ENCODE measurements at regions not wholly inside any gene's neighbourhood (a gene's known extent, or its start where the extent isn't known, plus 50 kb on each side); places are given as distances from the start of the nearest gene placed in this dataset.
A peak's percentile ranks its signal among the peaks of the same experiment; 100 is the strongest.

- DNase-seq (no peak), ATAC-seq (peak in 1 of 4 donors; percentile 50)
- Histone ChIP-seq H3K4me1 (no peaks in the 10 kb centered on the region), H3K36me3 (no peaks in the 10 kb centered on the region), H3K27me3 (no peaks in the 10 kb centered on the region), H3K27ac (no peak overlapping the region), H3K4me3 (no peak overlapping the region), H3K9me3 (no peaks in the 10 kb centered on the region)
- no peak for TF ChIP-seq POLR2A (IDR thresholded peaks at IDR 0.05)
- TF ChIP-seq CTCF (IDR thresholded peaks at IDR 0.05), result no peak
- WGBS (ENCODE audit: insufficient coverage, low coverage, low lambda C conversion rate, missing lambda C conversion rate), result 95% methylated on average over 4 of the region's 8 CpGs
- intact Hi-C loops (cut with DNase I), result no loop called here
Measured at GRCh38 chr2:106296182-106296815, 102.2 kb upstream of the UXS1 start.

GRCh38 chr2:106294182-106294581 is 100.1 kb upstream of the UXS1 start:
- Histone ChIP-seq H3K9me3 (no peaks in the 10 kb centered on the region), H3K36me3 (no peaks in the 10 kb centered on the region), H3K4me1 (no peaks in the 10 kb centered on the region), H3K27me3 (no peaks in the 10 kb centered on the region), H3K27ac (no peak overlapping the region), H3K4me3 (no peak overlapping the region)
- no peak for DNase-seq
- ATAC-seq, result peak in 2 of 4 donors; percentile 49 to 61
- 25% methylated on average over 1 of the region's 1 CpG for whole genome bisulfite sequencing (ENCODE audit: insufficient coverage, low coverage, low lambda C conversion rate, missing lambda C conversion rate)
- TF ChIP-seq CTCF (IDR thresholded peaks at IDR 0.05) (no peak), POLR2A (IDR thresholded peaks at IDR 0.05) (no peak)
- intact Hi-C loops (cut with DNase I), result no loop called here

GRCh38 chr2:106293271-106293783 is 99.2 kb upstream of the UXS1 start:
- ATAC-seq (no peak), DNase-seq (no peak)
- no peak for TF ChIP-seq POLR2A (IDR thresholded peaks at IDR 0.05)
- TF ChIP-seq CTCF (IDR thresholded peaks at IDR 0.05), result no peak
- Histone ChIP-seq H3K9me3 (no peaks in the 10 kb centered on the region), H3K27ac (no peak overlapping the region), H3K27me3 (no peaks in the 10 kb centered on the region), H3K4me1 (no peaks in the 10 kb centered on the region), H3K36me3 (no peaks in the 10 kb centered on the region), H3K4me3 (no peak overlapping the region)
- intact Hi-C loops (cut with DNase I), result no loop called here
- 86% methylated on average over 2 of the region's 2 CpGs for WGBS (ENCODE audit: insufficient coverage, low coverage, low lambda C conversion rate, missing lambda C conversion rate)

GRCh38 chr2:106292627-106293026 is 98.5 kb upstream of the UXS1 start:
- Histone ChIP-seq H3K27ac (no peak overlapping the region), H3K4me1 (no peaks in the 10 kb centered on the region), H3K9me3 (no peaks in the 10 kb centered on the region), H3K36me3 (no peaks in the 10 kb centered on the region), H3K4me3 (no peak overlapping the region), H3K27me3 (no peaks in the 10 kb centered on the region)
- ATAC-seq, result no peak
- intact Hi-C loops (cut with DNase I), result no loop called here
- no peak for TF ChIP-seq CTCF (IDR thresholded peaks at IDR 0.05)
- TF ChIP-seq POLR2A (IDR thresholded peaks at IDR 0.05), result no peak
- no peak for DNase-seq
- 84% methylated on average over 3 of the region's 3 CpGs for WGBS (ENCODE audit: insufficient coverage, low coverage, low lambda C conversion rate, missing lambda C conversion rate)
